ENCODE measurements at regions not wholly inside any gene's neighbourhood (a gene's known extent, or its start where the extent isn't known, plus 50 kb on each side); places are given as distances from the start of the nearest gene placed in this dataset.

GRCh38 chr4:171256223-171256622 lies 557.0 kb upstream of the GALNTL6 start:
- Mint-ChIP-seq H3K27ac (no peak overlapping the region), H3K9me3 (peaks cover 17% of the 10 kb centered on the region), H3K4me3 (no peak overlapping the region), H3K27me3 (ENCODE audit: low read depth) (no peaks in the 10 kb centered on the region), H3K4me1 (peaks cover 15% of the 10 kb centered on the region), H3K36me3 (no peaks in the 10 kb centered on the region)
- DNase-seq (ENCODE audit: low spot score), result no peak
- no peak for TF ChIP-seq ZNF532 (CRISPR knock-in tag; IDR thresholded peaks at IDR 0.05; ENCODE audit: borderline replicate concordance)
- no peak for TF ChIP-seq MAX (CRISPR knock-in tag; IDR thresholded peaks at IDR 0.05)
- no peak for TF ChIP-seq USF1 (CRISPR knock-in tag; IDR thresholded peaks at IDR 0.05)
- no peak for TF ChIP-seq RORB (CRISPR knock-in tag; IDR thresholded peaks at IDR 0.05)
- TF ChIP-seq CREM (CRISPR knock-in tag; IDR thresholded peaks at IDR 0.05), result no peak
- CTCF ChIA-PET, result interaction anchor here (1.0 kb wide), 1 partner anchor 265 kb away, joined by 4 read pairs; no protein-coding TSS in a partner anchor
- POLR2A ChIA-PET, result no interaction called here
- no peak for ATAC-seq

GRCh38 chr4:171246948-171247347 lies 566.3 kb upstream of the GALNTL6 start:
- no peaks in the 10 kb centered on the region for H3K27me3 Mint-ChIP-seq (ENCODE audit: low read depth)
- ChIA-PET CTCF (no interaction called here), POLR2A (no interaction called here)
- ATAC-seq (no peak), DNase-seq (ENCODE audit: low spot score) (no peak)
- H3K9me3 Mint-ChIP-seq, result no peaks in the 10 kb centered on the region
- TF ChIP-seq PRRX2 (CRISPR knock-in tag; IDR thresholded peaks at IDR 0.05) (no peak), FOXJ3 (CRISPR knock-in tag; IDR thresholded peaks at IDR 0.05; ENCODE audit: borderline replicate concordance) (no peak), HMGA2 (CRISPR knock-in tag; IDR thresholded peaks at IDR 0.05) (peak; percentile 92), ELF4 (CRISPR knock-in tag; IDR thresholded peaks at IDR 0.05; ENCODE audit: low read depth) (no peak)
- H3K27ac Mint-ChIP-seq, result no peak overlapping the region
- no peak overlapping the region for H3K4me3 Mint-ChIP-seq
- no peaks in the 10 kb centered on the region for H3K36me3 Mint-ChIP-seq
- peaks cover 7% of the 10 kb centered on the region for H3K4me1 Mint-ChIP-seq

- H3K4me3 Mint-ChIP-seq, result no peak overlapping the region
- ATAC-seq (no peak), DNase-seq (ENCODE audit: low spot score) (no peak)
- H3K9me3 Mint-ChIP-seq, result no peaks in the 10 kb centered on the region
- TF ChIP-seq ZNF121 (CRISPR knock-in tag; IDR thresholded peaks at IDR 0.05) (no peak), ERG (CRISPR knock-in tag; IDR thresholded peaks at IDR 0.05) (no peak), OVOL2 (CRISPR knock-in tag; IDR thresholded peaks at IDR 0.05; ENCODE audit: borderline replicate concordance) (no peak)
- no peak overlapping the region for H3K27ac Mint-ChIP-seq
- no peaks in the 10 kb centered on the region for H3K36me3 Mint-ChIP-seq
- ChIA-PET POLR2A (no interaction called here), CTCF (no interaction called here)
- peaks cover 7% of the 10 kb centered on the region for H3K4me1 Mint-ChIP-seq
- no peaks in the 10 kb centered on the region for H3K27me3 Mint-ChIP-seq (ENCODE audit: low read depth)
These were observed 570.4 kb upstream of the GALNTL6 start for GRCh38 chr4:171242831-171243230.

- ChIA-PET CTCF (no interaction called here), POLR2A (no interaction called here)
- H3K36me3 Mint-ChIP-seq, result no peaks in the 10 kb centered on the region
- no peak overlapping the region for H3K27ac Mint-ChIP-seq
- H3K4me3 Mint-ChIP-seq, result no peak overlapping the region
- TF ChIP-seq CDX4 (CRISPR knock-in tag; IDR thresholded peaks at IDR 0.05; ENCODE audit: borderline replicate concordance) (no peak), FOXP1 (CRISPR knock-in tag; IDR thresholded peaks at IDR 0.05; ENCODE audit: borderline replicate concordance) (no peak)
- peaks cover 7% of the 10 kb centered on the region for H3K4me1 Mint-ChIP-seq
- no peak for ATAC-seq
- H3K27me3 Mint-ChIP-seq (ENCODE audit: low read depth), result no peaks in the 10 kb centered on the region
- H3K9me3 Mint-ChIP-seq, result no peaks in the 10 kb centered on the region
- DNase-seq (ENCODE audit: low spot score), result no peak
These were observed 574.0 kb upstream of the GALNTL6 start for GRCh38 chr4:171239196-171239595.
